Nephron (organoid): ENCODE measurements at regions not wholly inside any gene's neighbourhood (a gene's known extent, or its start where the extent isn't known, plus 50 kb on each side); places are given as distances from the start of the nearest gene placed in this dataset.

Experiments used
- H3K27ac Mint-ChIP-seq, 3 experiments: 2 replicates each; pipeline ENCODE4 v1.8.0; 2020; ENCODE audit warnings: mixed read lengths in 3 of 3, mild to moderate bottlenecking in 2 of 3, moderate library complexity in 1 of 3
- H3K27me3 Mint-ChIP-seq: 2 replicates; pipeline ENCODE4 v1.8.0; 2021; ENCODE audit warnings: low read depth, mild to moderate bottlenecking, moderate library complexity, mixed read lengths
- H3K36me3 Mint-ChIP-seq: 2 replicates; pipeline ENCODE4 v1.8.0; 2020; ENCODE audit warnings: low read depth, mixed read lengths
- H3K4me1 Mint-ChIP-seq: 2 replicates; pipeline ENCODE4 v1.8.0; 2020; ENCODE audit warnings: mixed read lengths
- H3K4me3 Mint-ChIP-seq, 3 experiments: 2 replicates each; pipeline ENCODE4 v1.8.0; 2020; ENCODE audit warnings: mild to moderate bottlenecking in 3 of 3, mixed read lengths in 3 of 3, moderate library complexity in 2 of 3
- H3K9me3 Mint-ChIP-seq: 2 replicates; pipeline ENCODE4 v1.8.0; 2020; ENCODE audit warnings: mixed read lengths
- CTCF ChIP-seq, 3 experiments: fragments of 200-600 bp; sonication (generic); IDR thresholded peaks; one replicate each; pipeline ENCODE4 v1.5.0; 2021; ENCODE audit warnings: antibody characterized with exemption in 3 of 3; ENCODE audit not compliant: unreplicated experiment in 3 of 3

GRCh38 chr6:126529637-126530362, 189.9 kb downstream of the CENPW start:
- TF ChIP-seq CTCF (IDR thresholded peaks at IDR 0.05; ENCODE audit: unreplicated experiment in 3 of 3), result no peak
- H3K36me3 Mint-ChIP-seq, result no peaks in the 10 kb centered on the region
- H3K27ac Mint-ChIP-seq, result peak overlapping the region; percentile 66 to 92 (median 89)
- H3K4me3 Mint-ChIP-seq, result peak overlapping the region in 1 of 3 experiments; percentile 3
- H3K4me1 Mint-ChIP-seq, result peaks cover 31% of the 10 kb centered on the region
- H3K9me3 Mint-ChIP-seq, result no peaks in the 10 kb centered on the region
- H3K27me3 Mint-ChIP-seq, result no peaks in the 10 kb centered on the region

- TF ChIP-seq CTCF (IDR thresholded peaks at IDR 0.05; ENCODE audit: unreplicated experiment in 3 of 3), result no peak
- Mint-ChIP-seq H3K27me3 (no peaks in the 10 kb centered on the region), H3K27ac (peak overlapping the region; percentile 12 to 92 (median 89)), H3K9me3 (no peaks in the 10 kb centered on the region), H3K4me3 (no peak overlapping the region), H3K4me1 (peaks cover 41% of the 10 kb centered on the region), H3K36me3 (no peaks in the 10 kb centered on the region)
Measured at GRCh38 chr6:126530775-126531174, 190.9 kb downstream of the CENPW start.

- Mint-ChIP-seq H3K4me1 (peaks cover 44% of the 10 kb centered on the region), H3K4me3 (no peak overlapping the region), H3K9me3 (no peaks in the 10 kb centered on the region), H3K27me3 (no peaks in the 10 kb centered on the region), H3K27ac (peak overlapping the region; percentile 12 to 92 (median 89)), H3K36me3 (no peaks in the 10 kb centered on the region)
- no peak for TF ChIP-seq CTCF (IDR thresholded peaks at IDR 0.05; ENCODE audit: unreplicated experiment in 3 of 3)
Measured at GRCh38 chr6:126531286-126531685, 191.4 kb downstream of the CENPW start.

- Mint-ChIP-seq H3K27me3 (no peaks in the 10 kb centered on the region), H3K4me1 (peaks cover 50% of the 10 kb centered on the region), H3K9me3 (no peaks in the 10 kb centered on the region), H3K36me3 (no peaks in the 10 kb centered on the region), H3K27ac (peak overlapping the region in 1 of 3 experiments; percentile 41), H3K4me3 (no peak overlapping the region)
- no peak for TF ChIP-seq CTCF (IDR thresholded peaks at IDR 0.05; ENCODE audit: unreplicated experiment in 3 of 3)
Measured at GRCh38 chr6:126531840-126532239, 191.9 kb downstream of the CENPW start.

- peak overlapping the region in 1 of 3 experiments; percentile 2 for H3K4me3 Mint-ChIP-seq
- no peak for TF ChIP-seq CTCF (IDR thresholded peaks at IDR 0.05; ENCODE audit: unreplicated experiment in 3 of 3)
Measured at GRCh38 chr6:126534401-126534800, 194.5 kb downstream of the CENPW start.

GRCh38 chr6:126535138-126535537, 195.2 kb downstream of the CENPW start:
- H3K36me3 Mint-ChIP-seq, result no peaks in the 10 kb centered on the region
- no peak overlapping the region for H3K4me3 Mint-ChIP-seq
- H3K27me3 Mint-ChIP-seq, result no peaks in the 10 kb centered on the region
- TF ChIP-seq CTCF (IDR thresholded peaks at IDR 0.05; ENCODE audit: unreplicated experiment in 3 of 3), result no peak
- peaks cover 55% of the 10 kb centered on the region for H3K4me1 Mint-ChIP-seq
- H3K9me3 Mint-ChIP-seq, result no peaks in the 10 kb centered on the region
- H3K27ac Mint-ChIP-seq, result peak overlapping the region; percentile 44 to 92 (median 65)

More at GRCh38 chr6:126534401-126534800, 194.5 kb downstream of the CENPW start:
- Mint-ChIP-seq H3K4me1 (peaks cover 57% of the 10 kb centered on the region), H3K36me3 (no peaks in the 10 kb centered on the region), H3K9me3 (no peaks in the 10 kb centered on the region), H3K27ac (peak overlapping the region; percentile 44 to 92 (median 65)), H3K27me3 (no peaks in the 10 kb centered on the region)
